GM23338 (cell line): ENCODE measurements at regions not wholly inside any gene's neighbourhood (a gene's known extent, or its start where the extent isn't known, plus 50 kb on each side); places are given as distances from the start of the nearest gene placed in this dataset.
"Not testable (repeated sequence)": the region's sequence is repeated elsewhere in the genome, so short reads cannot be mapped to it uniquely, and the experiment has no call there.

Experiments
- ATAC-seq: fragments of 200-7000 bp; cut with Tn5 transposase; 3 replicates; pipeline ENCODE4 v1.9.1; 2020
- DNase-seq: peaks from one replicate; pipeline ENCODE4 v3.0.0-alpha.2; 2015; ENCODE audit warnings: low spot score
- H2AFZ ChIP-seq: fragments of 200-600 bp; sonication (generic); 2 replicates; pipeline ENCODE4 v1.8.0; 2016; ENCODE audit warnings: antibody characterized with exemption, mild to moderate bottlenecking, moderate library complexity
- H3F3A ChIP-seq: fragments of 200-600 bp; sonication (generic); replicated peaks from 2 replicates; pipeline ENCODE4 v1.8.0; 2017; ENCODE audit warnings: antibody characterized with exemption, mixed run types, low read depth
- H3K27ac ChIP-seq: fragments of 200-600 bp; sonication (generic); 2 replicates; pipeline ENCODE4 v1.6.1; 2016; ENCODE audit warnings: low read depth
- H3K27me3 ChIP-seq: fragments of 200-600 bp; sonication (generic); 2 replicates; pipeline ENCODE4 v1.8.0; 2016; ENCODE audit warnings: mild to moderate bottlenecking, mixed run types, moderate library complexity; ENCODE audit not compliant: insufficient read depth
- H3K36me3 ChIP-seq: fragments of 200-600 bp; sonication (generic); 2 replicates; pipeline ENCODE4 v1.8.0; 2016; ENCODE audit warnings: mild to moderate bottlenecking; ENCODE audit not compliant: insufficient read depth
- H3K4me1 ChIP-seq: fragments of 200-600 bp; sonication (generic); 2 replicates; pipeline ENCODE4 v1.8.0; 2016; ENCODE audit warnings: mild to moderate bottlenecking, moderate library complexity; ENCODE audit not compliant: insufficient read depth
- H3K4me2 ChIP-seq: fragments of 200-600 bp; sonication (generic); 2 replicates; pipeline ENCODE4 v1.7.1; 2017; ENCODE audit warnings: mixed run types
- H3K4me3 ChIP-seq: fragments of 200-600 bp; sonication (generic); 2 replicates; pipeline ENCODE4 v1.6.1; 2016; ENCODE audit warnings: mixed run types
- H3K79me2 ChIP-seq: fragments of 200-600 bp; sonication (generic); replicated peaks from 2 replicates; pipeline ENCODE4 v1.8.0; 2017; ENCODE audit warnings: mild to moderate bottlenecking; ENCODE audit not compliant: insufficient read depth
- H3K9me2 ChIP-seq: fragments of 200-600 bp; sonication (generic); 2 replicates; pipeline ENCODE4 v1.8.0; 2017; ENCODE audit not compliant: insufficient read depth
- H4K20me1 ChIP-seq: fragments of 200-600 bp; sonication (generic); replicated peaks from 2 replicates; pipeline ENCODE4 v1.8.0; 2017; ENCODE audit warnings: mild to moderate bottlenecking; ENCODE audit not compliant: insufficient read depth
- H3K27ac Mint-ChIP-seq: 2 replicates; pipeline ENCODE4 v1.8.0; 2020; ENCODE audit warnings: inconsistent platforms, mild to moderate bottlenecking, moderate library complexity, mixed read lengths
- H3K27me3 Mint-ChIP-seq: 3 replicates; pipeline ENCODE4 v1.8.0; 2022; ENCODE audit warnings: low read depth, mild to moderate bottlenecking, moderate library complexity, mixed read lengths, inconsistent platforms; ENCODE audit not compliant: insufficient read depth, poor library complexity
- H3K36me3 Mint-ChIP-seq: 3 replicates; pipeline ENCODE4 v1.8.0; 2021; ENCODE audit warnings: low read depth, mild to moderate bottlenecking, inconsistent platforms, moderate library complexity, mixed read lengths
- H3K4me1 Mint-ChIP-seq: 3 replicates; pipeline ENCODE4 v1.8.0; 2020; ENCODE audit warnings: mild to moderate bottlenecking, inconsistent platforms, mixed read lengths
- H3K4me3 Mint-ChIP-seq: 3 replicates; pipeline ENCODE4 v1.8.0; 2021; ENCODE audit warnings: moderate library complexity, mild to moderate bottlenecking, inconsistent platforms, mixed read lengths
- H3K9me3 Mint-ChIP-seq: 3 replicates; pipeline ENCODE4 v1.8.0; 2020; ENCODE audit warnings: moderate library complexity, mild to moderate bottlenecking, inconsistent platforms, mixed read lengths
- CREB1 ChIP-seq: fragments of 250-450 bp; sonication (Bioruptor Pico); IDR thresholded peaks from 2 replicates; pipeline ENCODE4 v1.5.0; 2020; ENCODE audit warnings: low read depth, mild to moderate bottlenecking, moderate library complexity
- ETS1 ChIP-seq: IDR thresholded peaks from 2 replicates; pipeline ENCODE4 v1.6.1; 2016; ENCODE audit warnings: antibody characterized with exemption
- EZH2 ChIP-seq: fragments of 200-600 bp; sonication (generic); IDR thresholded peaks from one replicate; pipeline ENCODE4 v1.8.0; 2017; ENCODE audit warnings: antibody characterized with exemption, mild to moderate bottlenecking, low read depth; ENCODE audit not compliant: unreplicated experiment
- EZH2phosphoT487 ChIP-seq: fragments of 200-600 bp; sonication (generic); IDR thresholded peaks from one replicate; pipeline ENCODE4 v1.8.1; 2018; ENCODE audit warnings: antibody characterized with exemption; ENCODE audit not compliant: unreplicated experiment
- NANOG ChIP-seq: IDR thresholded peaks from 2 replicates; pipeline ENCODE4 v1.6.1; 2016; ENCODE audit warnings: antibody characterized with exemption, borderline replicate concordance
- POLR2AphosphoS5 ChIP-seq: IDR thresholded peaks from 2 replicates; pipeline ENCODE4 v1.6.1; 2016; ENCODE audit warnings: antibody characterized with exemption, low read depth
- REST ChIP-seq: IDR thresholded peaks from one replicate; pipeline ENCODE4 v1.6.1; 2018; ENCODE audit warnings: antibody characterized with exemption; ENCODE audit not compliant: unreplicated experiment
- ZNF114 ChIP-seq: fragments of 250-450 bp; sonication (Bioruptor Pico); IDR thresholded peaks from 2 replicates; pipeline ENCODE4 v1.5.0; 2020; ENCODE audit warnings: mild to moderate bottlenecking, moderate library complexity
- TF ChIP-seq, protein P1 (sequence below): fragments of 250-450 bp; sonication (Bioruptor Pico); IDR thresholded peaks from 2 replicates; pipeline ENCODE4 v1.5.0; 2020; ENCODE audit warnings: mild to moderate bottlenecking, moderate library complexity
- TF ChIP-seq, protein P2 (sequence below), 2 experiments: fragments of 200-600 bp in 1 of 2; sonication (generic) in 1 of 2; conservative IDR thresholded peaks; 2 replicates each; pipeline versions ENCODE4 v1.5.1 to v1.6.1; 2016 to 2017; ENCODE audit warnings: antibody characterized with exemption in 2 of 2, low read depth in 2 of 2, mild to moderate bottlenecking in 2 of 2, moderate library complexity in 1 of 2

DNA sequence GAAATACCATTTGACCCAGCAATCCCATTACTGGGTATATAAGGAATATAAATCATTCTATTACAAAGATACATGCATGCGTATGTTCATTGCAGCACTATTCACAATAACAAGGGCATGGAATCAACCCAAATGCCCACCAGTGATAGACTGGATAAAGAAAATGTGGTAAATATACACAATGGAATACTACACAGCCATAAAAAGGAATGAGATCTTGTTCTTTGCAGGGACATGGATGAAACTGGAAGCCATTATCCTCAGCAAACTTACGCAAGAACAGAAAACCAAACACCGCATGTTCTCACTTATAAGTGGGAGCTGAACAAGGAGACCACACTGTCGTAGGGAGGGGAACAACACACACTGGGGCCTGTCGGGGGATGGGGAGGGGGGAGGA, 57.3 kb upstream of the PIP4K2A start:
- DNase-seq, result not testable (repeated sequence)

DNA sequence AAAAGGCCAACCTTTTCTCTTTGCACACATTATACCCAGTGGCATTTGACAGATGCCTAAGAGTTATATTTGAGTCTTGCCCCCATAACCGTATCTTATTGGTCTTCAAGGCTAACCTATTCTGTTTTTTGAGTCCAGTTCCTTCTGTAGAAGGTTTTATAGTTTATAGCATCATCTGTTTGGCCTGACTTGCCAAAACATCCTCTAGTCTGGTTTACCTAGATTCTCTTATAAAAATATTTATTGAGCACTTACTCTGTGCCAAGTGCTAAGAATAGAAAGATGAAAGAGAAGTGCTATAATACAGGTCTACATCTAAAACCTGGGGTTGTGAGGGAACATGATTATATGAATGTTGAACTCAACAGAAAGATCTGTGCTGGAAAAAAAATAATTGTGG, 55.9 kb upstream of the PIP4K2A start:
- no peaks in the 10 kb centered on the region for H3K36me3 ChIP-seq
- ATAC-seq, result no peak
- H3K36me3 Mint-ChIP-seq, result peaks cover 4% of the 10 kb centered on the region; the same call in 1 of the 3 replicates
- TF ChIP-seq NANOG, result no peak
- no peak for TF ChIP-seq CREB1 (CRISPR knock-in tag)
- TF ChIP-seq, protein P1, sequence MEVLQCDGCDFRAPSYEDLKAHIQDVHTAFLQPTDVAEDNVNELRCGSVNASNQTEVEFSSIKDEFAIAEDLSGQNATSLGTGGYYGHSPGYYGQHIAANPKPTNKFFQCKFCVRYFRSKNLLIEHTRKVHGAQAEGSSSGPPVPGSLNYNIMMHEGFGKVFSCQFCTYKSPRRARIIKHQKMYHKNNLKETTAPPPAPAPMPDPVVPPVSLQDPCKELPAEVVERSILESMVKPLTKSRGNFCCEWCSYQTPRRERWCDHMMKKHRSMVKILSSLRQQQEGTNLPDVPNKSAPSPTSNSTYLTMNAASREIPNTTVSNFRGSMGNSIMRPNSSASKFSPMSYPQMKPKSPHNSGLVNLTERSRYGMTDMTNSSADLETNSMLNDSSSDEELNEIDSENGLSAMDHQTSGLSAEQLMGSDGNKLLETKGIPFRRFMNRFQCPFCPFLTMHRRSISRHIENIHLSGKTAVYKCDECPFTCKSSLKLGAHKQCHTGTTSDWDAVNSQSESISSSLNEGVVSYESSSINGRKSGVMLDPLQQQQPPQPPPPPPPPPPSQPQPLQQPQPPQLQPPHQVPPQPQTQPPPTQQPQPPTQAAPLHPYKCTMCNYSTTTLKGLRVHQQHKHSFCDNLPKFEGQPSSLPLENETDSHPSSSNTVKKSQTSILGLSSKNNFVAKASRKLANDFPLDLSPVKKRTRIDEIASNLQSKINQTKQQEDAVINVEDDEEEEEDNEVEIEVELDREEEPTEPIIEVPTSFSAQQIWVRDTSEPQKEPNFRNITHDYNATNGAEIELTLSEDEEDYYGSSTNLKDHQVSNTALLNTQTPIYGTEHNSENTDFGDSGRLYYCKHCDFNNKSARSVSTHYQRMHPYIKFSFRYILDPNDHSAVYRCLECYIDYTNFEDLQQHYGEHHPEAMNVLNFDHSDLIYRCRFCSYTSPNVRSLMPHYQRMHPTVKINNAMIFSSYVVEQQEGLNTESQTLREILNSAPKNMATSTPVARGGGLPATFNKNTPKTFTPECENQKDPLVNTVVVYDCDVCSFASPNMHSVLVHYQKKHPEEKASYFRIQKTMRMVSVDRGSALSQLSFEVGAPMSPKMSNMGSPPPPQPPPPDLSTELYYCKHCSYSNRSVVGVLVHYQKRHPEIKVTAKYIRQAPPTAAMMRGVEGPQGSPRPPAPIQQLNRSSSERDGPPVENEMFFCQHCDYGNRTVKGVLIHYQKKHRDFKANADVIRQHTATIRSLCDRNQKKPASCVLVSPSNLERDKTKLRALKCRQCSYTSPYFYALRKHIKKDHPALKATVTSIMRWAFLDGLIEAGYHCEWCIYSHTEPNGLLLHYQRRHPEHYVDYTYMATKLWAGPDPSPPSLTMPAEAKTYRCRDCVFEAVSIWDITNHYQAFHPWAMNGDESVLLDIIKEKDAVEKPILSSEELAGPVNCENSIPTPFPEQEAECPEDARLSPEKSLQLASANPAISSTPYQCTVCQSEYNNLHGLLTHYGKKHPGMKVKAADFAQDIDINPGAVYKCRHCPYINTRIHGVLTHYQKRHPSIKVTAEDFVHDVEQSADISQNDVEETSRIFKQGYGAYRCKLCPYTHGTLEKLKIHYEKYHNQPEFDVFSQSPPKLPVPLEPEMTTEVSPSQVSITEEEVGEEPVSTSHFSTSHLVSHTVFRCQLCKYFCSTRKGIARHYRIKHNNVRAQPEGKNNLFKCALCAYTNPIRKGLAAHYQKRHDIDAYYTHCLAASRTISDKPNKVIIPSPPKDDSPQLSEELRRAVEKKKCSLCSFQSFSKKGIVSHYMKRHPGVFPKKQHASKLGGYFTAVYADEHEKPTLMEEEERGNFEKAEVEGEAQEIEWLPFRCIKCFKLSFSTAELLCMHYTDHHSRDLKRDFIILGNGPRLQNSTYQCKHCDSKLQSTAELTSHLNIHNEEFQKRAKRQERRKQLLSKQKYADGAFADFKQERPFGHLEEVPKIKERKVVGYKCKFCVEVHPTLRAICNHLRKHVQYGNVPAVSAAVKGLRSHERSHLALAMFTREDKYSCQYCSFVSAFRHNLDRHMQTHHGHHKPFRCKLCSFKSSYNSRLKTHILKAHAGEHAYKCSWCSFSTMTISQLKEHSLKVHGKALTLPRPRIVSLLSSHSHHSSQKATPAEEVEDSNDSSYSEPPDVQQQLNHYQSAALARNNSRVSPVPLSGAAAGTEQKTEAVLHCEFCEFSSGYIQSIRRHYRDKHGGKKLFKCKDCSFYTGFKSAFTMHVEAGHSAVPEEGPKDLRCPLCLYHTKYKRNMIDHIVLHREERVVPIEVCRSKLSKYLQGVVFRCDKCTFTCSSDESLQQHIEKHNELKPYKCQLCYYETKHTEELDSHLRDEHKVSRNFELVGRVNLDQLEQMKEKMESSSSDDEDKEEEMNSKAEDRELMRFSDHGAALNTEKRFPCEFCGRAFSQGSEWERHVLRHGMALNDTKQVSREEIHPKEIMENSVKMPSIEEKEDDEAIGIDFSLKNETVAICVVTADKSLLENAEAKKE (CRISPR knock-in tag), result no peak
- no peak for TF ChIP-seq EZH2phosphoT487
- no peak for TF ChIP-seq EZH2
- TF ChIP-seq REST, result no peak
- no peak for TF ChIP-seq POLR2AphosphoS5
- TF ChIP-seq, protein P2, sequence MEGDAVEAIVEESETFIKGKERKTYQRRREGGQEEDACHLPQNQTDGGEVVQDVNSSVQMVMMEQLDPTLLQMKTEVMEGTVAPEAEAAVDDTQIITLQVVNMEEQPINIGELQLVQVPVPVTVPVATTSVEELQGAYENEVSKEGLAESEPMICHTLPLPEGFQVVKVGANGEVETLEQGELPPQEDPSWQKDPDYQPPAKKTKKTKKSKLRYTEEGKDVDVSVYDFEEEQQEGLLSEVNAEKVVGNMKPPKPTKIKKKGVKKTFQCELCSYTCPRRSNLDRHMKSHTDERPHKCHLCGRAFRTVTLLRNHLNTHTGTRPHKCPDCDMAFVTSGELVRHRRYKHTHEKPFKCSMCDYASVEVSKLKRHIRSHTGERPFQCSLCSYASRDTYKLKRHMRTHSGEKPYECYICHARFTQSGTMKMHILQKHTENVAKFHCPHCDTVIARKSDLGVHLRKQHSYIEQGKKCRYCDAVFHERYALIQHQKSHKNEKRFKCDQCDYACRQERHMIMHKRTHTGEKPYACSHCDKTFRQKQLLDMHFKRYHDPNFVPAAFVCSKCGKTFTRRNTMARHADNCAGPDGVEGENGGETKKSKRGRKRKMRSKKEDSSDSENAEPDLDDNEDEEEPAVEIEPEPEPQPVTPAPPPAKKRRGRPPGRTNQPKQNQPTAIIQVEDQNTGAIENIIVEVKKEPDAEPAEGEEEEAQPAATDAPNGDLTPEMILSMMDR (conservative IDR thresholded peaks at IDR 0.05; ENCODE audit: low read depth in 2 of 2), result no peak
- TF ChIP-seq ETS1, result no peak
- TF ChIP-seq ZNF114 (CRISPR knock-in tag), result no peak

More for the DNA sequence above, 57.3 kb upstream of the PIP4K2A start:
- not testable (repeated sequence) for H3K27me3 Mint-ChIP-seq, H3K4me1 Mint-ChIP-seq, H3K4me3 ChIP-seq, H3K4me2 ChIP-seq, H3K79me2 ChIP-seq, ATAC-seq, H3K9me2 ChIP-seq, H3K36me3 Mint-ChIP-seq, H3K27me3 ChIP-seq, H3F3A ChIP-seq, H3K27ac Mint-ChIP-seq, H3K4me1 ChIP-seq, H4K20me1 ChIP-seq, H3K27ac ChIP-seq, H3K36me3 ChIP-seq, H2AFZ ChIP-seq, H3K4me3 Mint-ChIP-seq
- H3K9me3 Mint-ChIP-seq, result peaks cover 15% of the 10 kb centered on the region; the same call in 2 of the 3 replicates

More for the DNA sequence above, 55.9 kb upstream of the PIP4K2A start:
- Histone ChIP-seq H3K27ac (no peak overlapping the region), H3K27me3 (no peaks in the 10 kb centered on the region), H3K4me1 (no peaks in the 10 kb centered on the region), H3K79me2 (no peaks in the 10 kb centered on the region), H3F3A (no peaks in the 10 kb centered on the region), H3K9me2 (no peaks in the 10 kb centered on the region), H3K4me3 (no peak overlapping the region), H2AFZ (no peak overlapping the region), H3K4me2 (no peak overlapping the region), H4K20me1 (no peaks in the 10 kb centered on the region)
- H3K4me1 Mint-ChIP-seq, result no peaks in the 10 kb centered on the region; the same call in 2 of the 3 replicates
- DNase-seq, result no peak
- H3K27me3 Mint-ChIP-seq, result peaks cover 2% of the 10 kb centered on the region
- no peak overlapping the region for H3K4me3 Mint-ChIP-seq
- H3K27ac Mint-ChIP-seq, result no peak overlapping the region
- peaks cover 11% of the 10 kb centered on the region; the same call in 1 of the 3 replicates for H3K9me3 Mint-ChIP-seq
